Epithelial cell of prostate (primary cell): ENCODE measurements at regions not wholly inside any gene's neighbourhood (a gene's known extent, or its start where the extent isn't known, plus 50 kb on each side); places are given as distances from the start of the nearest gene placed in this dataset.
"Not testable (repeated sequence)": the region's sequence is repeated elsewhere in the genome, so short reads cannot be mapped to it uniquely, and the experiment has no call there.

Experiments used
- DNase-seq: peaks from one replicate; pipeline ENCODE4 v3.0.0-alpha.2; 2011; ENCODE audit warnings: low read depth, low spot score
- H3K27ac ChIP-seq: fragments of 450-650 bp; 2 replicates; pipeline ENCODE4 v1.5.1; 2017; ENCODE audit warnings: mild to moderate bottlenecking

DNA sequence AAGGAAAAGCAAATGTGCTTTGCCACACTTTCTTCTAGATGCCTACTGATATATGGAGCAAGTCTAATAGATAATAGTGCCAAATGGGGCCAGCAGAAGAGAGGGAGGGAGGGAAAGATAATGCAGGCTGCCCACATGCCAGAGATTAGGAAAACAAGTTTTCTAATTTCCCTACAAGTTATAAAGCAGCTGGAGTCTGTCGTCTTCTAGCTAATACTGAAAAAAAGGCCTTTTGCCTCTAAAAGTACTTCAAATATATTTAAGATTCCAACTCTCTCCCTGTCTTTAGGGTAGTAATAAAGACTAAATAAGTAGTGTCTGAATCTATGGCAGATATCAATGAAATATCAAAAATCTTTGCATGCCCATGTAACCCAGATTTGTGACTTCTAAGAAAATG, 632.0 kb upstream of the MIR17HG start:
- no peak overlapping the region for H3K27ac ChIP-seq
- DNase-seq, result no peak

DNA sequence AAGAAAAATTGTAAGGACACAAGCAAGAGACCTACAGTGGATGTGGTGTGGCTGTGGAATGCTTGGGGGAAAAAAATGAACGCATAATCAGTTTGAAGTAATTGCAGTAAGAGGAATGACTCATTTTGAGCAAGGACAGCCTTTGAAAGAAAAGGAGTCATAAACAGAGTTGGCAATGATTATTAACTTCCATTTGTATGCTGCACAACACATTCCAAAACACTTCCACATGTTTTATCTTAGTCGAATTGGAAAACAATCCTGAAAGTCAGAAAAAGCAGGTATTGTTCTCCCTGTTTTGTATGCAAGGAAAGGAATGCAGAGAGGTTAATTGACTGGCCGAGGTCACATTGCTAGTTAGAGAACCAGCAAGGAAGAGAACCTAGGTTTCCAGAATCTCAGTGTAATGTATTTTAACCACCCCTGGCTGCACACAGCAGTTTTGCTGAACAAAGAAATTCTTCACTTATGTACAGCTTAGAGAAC, 630.0 kb upstream of the MIR17HG start:
- no peak overlapping the region for H3K27ac ChIP-seq
- DNase-seq, result peak; percentile 26

DNA sequence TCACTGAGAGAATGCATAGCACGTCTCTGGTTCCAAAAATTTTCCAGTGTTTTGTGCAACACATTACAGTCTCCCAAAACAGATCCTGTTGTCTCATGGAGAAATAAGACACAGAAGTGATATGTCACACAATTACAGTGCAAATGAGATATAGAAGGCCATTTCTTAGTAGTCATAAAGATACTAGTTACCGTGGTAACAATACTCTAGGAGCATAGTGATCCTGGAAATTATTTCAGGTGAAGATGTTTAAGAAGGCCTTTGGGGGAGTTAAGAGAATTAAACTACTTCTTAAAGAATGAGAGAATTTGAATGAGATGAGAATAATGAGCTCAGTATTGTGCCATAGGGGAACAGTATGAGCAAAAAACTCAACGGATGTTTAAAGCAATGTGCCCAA, 628.0 kb upstream of the MIR17HG start:
- no peak overlapping the region for H3K27ac ChIP-seq
- no peak for DNase-seq

DNA sequence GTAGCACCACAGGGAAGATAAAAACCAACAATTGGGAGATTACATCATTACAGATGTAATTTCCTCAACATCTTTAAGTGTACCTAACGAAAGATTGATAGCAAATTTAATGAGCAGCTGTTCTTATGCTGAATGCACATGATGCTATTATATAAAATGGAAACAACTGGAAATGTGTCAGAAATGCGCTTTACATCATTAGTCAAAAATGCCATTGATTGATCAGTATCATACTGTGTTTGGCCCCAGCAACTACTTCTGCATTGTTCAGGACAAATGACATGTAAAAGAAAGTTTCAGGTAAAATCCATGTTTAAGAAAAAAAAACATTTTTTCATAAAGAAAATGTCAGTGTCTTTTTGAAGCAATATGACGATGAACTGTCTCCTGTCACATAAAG, 625.5 kb upstream of the MIR17HG start:
- DNase-seq, result no peak
- no peak overlapping the region for H3K27ac ChIP-seq

DNA sequence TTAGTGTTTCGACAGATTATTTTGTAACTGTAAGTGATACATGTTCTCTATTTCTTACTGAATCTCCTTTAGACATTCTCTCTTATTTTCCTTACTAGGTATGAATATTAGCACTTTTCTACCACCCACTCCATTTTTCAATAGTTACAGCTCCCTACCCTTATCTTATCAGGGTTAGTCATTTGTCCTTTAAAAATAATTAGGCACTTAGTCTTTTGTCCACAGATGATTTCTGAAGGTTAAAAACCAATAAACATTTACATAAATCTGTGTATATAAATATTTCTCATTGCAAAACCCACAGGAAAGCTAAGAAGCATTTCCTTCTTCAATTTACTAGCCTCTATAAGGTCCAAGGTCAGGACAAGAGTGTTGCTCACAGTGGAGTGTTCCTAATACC, 624.1 kb upstream of the MIR17HG start:
- no peak overlapping the region for H3K27ac ChIP-seq
- no peak for DNase-seq

DNA sequence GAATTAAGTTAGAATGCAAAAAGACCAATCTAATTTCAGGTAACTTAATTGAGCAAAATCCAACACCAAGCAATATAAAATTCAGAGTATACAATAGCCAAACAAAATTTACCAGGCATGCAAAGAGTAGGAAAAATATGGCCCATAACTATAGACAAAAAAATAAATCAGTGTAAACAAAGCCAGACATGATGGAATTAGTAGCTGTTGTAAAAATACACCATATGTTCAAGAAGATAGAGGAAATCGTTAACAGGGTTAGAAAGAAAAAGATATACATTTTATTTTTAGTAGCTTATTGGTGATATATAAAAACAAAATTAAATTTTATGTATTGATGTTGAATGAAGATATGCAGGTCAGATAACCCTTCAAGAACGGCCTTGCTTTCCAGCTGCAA, 621.1 kb upstream of the MIR17HG start:
- no peak overlapping the region for H3K27ac ChIP-seq
- no peak for DNase-seq

DNA sequence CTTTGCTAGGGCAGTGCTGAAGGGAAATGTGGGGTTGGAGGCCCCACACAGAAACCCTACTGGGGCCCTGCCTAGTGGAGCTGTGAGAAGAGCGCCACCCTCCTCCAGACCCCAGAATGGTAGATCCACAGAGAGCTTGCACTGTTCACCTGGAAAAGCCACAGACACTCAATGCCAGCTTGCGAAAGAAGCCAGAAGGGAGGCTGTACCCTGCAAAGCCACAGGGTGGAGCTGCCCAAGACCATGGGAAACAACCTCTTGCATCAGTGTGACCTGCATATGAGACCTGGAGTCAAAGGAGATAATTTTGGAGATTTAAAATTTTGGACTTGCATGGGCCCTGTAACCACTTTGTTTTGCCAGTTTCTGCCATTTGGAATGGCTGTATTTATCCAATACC, 615.4 kb upstream of the MIR17HG start:
- DNase-seq, result no peak

DNA sequence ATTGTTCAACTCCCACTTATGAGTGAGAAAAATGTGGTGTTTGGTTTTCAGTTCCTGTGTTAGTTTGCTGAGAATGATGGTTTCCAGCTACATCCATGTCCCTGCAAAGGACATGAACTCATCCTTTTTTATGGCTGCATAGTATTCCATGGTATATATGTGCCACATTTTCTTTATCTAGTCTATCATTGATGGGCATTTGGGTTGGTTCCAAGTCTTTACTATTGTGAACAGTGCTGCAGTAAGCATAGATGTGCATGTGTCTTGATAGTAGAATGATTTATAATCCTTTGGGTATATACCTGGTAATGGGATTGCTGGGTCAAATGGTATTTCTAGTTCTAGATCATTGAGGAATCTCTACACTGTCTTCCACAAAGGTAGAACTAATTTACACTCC, 613.0 kb upstream of the MIR17HG start:
- not testable (repeated sequence) for H3K27ac ChIP-seq, DNase-seq

More for the DNA sequence above, 615.4 kb upstream of the MIR17HG start:
- H3K27ac ChIP-seq, result no peak overlapping the region

DNA sequence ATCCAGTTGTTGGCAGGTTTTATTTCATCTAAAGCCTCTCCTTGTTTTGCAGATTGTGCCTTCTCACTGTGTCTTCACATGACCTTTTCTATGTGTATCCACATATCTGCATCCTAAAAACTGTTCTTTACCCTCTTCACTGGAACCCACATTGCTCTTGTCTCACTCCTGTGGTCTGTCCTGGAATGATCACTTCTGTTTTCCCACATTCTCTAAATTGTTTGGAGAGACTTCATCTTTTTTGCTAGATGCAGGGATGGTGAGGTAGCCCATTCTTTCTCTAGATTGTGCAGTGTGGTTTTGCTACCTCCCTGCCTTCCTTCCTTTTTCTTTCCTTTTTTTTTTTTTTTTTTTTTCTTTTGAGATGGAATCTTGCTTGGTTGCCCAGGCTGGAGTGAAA, 608.6 kb upstream of the MIR17HG start:
- H3K27ac ChIP-seq, result no peak overlapping the region
- no peak for DNase-seq

DNA sequence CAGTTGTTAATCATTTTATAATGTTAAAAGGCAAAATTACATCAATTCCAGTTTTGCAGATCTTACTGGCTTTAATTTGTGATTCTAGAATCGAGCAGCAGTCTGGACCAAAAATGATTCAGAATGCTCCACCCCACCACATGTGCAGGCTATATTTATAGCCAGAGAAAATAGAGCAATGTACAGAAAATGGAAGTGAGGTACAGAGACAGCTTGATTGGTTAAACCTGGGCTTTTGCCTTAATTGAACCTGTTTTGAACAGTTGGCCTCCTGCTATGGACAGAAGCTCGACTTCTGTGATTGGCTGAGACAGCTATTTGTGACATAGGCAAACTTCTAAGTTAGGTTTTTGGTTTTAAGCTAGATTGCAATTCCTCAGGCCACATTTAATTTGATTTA, 607.4 kb upstream of the MIR17HG start:
- no peak overlapping the region for H3K27ac ChIP-seq
- DNase-seq, result no peak

DNA sequence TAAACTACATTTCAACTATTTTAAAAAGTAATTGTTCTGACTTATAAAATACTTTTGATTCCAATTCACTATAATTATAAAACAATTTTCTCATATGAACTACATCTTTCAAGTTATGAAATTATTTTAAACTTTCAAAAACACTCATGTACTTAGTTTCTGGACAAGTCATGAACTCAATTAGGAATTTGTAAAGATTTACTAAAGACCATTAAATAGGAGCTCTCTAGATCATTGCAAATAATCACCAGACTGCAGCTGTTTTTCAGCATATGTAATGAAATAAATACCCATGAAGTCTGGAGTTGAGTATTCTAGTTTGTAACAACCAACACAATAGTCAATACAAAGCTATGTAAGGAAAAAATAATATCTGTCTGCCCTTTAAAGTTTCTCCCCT, 605.1 kb upstream of the MIR17HG start:
- no peak for DNase-seq
- H3K27ac ChIP-seq, result no peak overlapping the region

DNA sequence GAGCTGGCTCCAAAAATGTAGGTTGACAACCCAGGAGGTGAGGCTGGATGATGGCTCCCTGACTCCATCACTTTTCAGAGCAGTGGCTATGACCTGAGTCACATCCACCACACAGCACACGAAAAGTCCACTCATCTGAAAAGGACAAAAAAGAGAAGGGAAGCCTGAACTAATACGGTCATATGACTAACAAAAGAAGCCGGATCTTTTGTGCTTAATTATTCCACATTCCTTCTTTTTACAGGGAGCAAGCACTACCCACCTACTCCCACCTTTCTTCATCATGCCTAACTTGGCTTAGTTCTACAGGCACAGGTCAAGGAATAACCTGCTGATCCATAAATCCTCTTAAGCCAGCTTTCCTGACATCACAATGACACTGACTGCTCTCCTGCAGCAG, 601.3 kb upstream of the MIR17HG start:
- no peak for DNase-seq
- no peak overlapping the region for H3K27ac ChIP-seq

DNA sequence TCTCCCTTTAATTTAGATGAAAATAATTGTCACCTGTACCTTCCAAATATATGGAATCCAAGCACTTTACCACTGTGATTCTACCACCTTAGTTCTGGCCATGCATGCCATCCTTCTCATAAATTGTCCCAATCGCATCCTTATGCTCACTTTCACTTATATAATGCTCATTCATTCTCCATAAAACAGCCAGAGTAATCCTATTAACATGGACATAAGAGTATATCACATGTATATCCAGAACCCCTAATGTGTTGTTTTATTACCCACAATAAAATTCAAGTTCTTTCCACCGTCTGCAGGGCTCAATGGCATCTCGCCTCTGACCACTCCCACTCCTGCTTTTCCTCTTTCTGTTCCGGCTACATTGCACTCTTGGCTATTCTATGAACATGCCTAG, 597.5 kb upstream of the MIR17HG start:
- no peak for DNase-seq
- H3K27ac ChIP-seq, result no peak overlapping the region

DNA sequence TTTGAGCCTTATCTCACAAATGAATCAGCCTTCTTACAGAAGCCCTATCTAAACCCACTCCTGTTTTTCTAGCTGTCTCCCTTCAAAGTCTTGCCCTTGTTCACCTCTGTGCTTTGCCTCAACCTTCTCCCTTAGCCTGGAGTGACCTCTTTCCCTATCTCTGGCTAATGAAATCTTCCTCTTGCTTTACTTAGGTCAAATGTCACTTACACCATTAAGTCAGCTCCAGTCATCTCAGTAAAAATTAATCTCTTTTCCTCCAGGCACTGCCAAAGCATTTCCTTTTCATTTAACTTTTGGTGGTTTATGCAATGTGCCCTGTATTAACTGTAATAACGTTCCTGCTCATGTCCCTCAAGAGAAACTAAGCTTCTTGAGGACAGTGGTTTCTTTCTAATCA, 596.5 kb upstream of the MIR17HG start:
- no peak overlapping the region for H3K27ac ChIP-seq
- DNase-seq, result no peak

DNA sequence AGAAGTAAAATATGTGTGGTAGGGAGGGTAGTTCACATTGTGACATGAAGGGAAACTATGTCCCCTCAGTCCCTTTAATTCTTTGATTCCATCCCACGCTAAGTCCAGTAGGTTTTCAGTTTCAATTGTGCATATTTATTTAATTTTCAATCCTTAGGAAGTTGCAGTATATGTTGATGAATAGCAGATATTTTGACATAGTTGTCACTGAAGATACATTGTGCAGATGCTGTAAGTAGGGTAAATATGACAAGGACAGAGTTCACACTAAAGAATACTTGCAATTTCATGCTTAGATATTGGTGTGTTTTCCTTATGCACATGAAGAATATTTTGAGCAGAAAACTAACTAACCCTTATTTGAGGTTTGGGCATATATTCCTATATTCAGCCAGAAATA, 595.4 kb upstream of the MIR17HG start:
- no peak for DNase-seq
- H3K27ac ChIP-seq, result no peak overlapping the region

DNA sequence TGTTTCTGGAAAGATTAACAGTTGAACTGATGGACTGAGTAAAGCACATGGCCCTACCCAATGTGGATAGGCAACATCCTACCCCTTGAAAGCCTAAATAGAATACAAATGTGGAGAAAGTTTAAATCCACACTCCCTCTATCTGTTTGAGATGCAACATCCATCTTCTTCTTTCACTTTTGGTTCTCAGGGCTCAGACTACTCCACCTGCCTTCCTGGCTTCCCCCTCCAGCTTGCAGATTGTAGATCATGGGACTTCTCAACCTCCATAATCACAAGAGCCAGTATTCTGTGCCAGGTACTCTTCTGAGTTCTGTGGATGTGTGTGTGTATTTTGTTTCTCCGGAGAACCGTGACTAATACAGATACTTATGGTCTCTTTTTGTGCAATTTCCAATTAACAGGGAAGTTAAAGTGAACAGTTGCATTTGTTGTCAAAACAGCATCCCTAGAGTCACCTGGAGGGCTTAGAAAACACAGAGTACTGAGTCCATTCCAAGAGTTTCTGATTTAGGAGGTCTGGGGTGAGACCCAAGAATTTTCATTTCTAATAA, 590.3 kb upstream of the MIR17HG start:
- DNase-seq, result no peak
- no peak overlapping the region for H3K27ac ChIP-seq

DNA sequence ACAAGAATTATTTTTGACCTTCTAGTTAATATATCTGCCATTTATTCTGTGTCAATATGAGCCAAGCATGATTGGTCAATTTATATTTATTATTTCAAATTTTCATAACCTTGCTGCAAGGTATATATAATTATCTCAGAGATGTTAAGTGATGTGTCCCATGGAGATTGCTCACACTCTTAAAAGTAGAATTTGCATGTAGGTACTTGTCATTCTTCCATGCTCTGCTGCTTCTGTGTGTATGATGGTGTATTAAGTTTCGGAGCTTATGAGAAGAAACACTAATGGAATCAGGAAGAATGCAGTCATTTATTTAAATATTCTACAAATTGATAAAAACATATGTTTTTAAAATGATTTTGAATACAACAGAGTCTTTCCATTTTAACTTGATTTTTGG, 586.8 kb upstream of the MIR17HG start:
- H3K27ac ChIP-seq, result no peak overlapping the region
- DNase-seq, result peak; percentile 43

DNA sequence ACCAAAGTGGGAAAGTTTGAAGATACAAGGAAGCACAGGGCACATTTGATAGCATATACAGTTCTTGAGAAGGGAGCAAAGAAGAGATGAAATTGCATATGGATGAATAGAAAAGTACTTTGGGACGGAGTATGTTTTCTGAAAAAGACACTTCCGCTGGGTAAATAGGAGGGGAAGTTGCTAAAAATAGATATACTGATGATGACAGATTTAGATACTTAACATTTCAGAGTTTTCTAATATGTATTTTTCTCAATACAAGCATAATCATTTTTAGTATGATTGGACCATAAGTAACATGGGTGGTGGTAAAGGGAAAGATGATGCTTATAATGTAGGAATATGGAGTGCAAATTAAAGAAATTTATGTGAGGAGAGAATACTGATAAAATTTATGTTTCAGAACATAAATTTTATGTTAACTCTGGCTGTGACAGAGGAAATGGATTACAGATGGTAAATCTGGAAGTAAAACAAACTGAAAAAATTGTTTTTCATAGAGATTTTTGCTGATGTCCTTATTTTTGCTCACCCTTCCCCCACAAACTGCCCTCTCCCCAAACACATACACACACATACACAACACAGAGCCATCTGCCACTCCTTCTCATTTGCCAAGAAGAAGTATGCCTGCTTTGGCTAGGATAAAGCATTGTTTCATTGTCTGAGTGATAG, 583.9 kb upstream of the MIR17HG start:
- no peak for DNase-seq

DNA sequence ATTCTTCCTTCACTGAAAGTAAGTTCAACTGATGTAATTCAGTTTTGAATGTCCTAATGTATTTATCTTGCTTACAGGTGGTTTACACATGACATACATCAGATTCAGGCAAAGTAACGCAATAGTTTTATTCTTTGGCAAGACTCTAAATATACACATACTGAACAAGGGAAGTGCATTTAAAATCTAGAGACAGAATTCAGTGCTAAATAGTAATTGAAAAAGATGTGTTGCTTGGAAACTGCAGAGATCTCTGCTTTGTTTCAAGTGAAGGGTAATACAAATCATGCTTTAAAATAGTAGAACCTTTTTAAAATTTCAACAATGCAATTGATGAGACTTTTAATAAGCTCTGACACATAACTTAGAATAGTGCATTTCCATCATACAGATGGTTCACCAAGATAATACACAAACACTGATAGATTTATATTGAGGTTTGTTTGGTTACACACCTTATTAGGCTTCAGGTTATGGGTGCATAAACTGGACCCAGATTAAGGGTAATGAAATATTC, 581.0 kb upstream of the MIR17HG start:
- no peak for DNase-seq
- H3K27ac ChIP-seq, result no peak overlapping the region

More for the DNA sequence above, 583.9 kb upstream of the MIR17HG start:
- H3K27ac ChIP-seq, result no peak overlapping the region

DNA sequence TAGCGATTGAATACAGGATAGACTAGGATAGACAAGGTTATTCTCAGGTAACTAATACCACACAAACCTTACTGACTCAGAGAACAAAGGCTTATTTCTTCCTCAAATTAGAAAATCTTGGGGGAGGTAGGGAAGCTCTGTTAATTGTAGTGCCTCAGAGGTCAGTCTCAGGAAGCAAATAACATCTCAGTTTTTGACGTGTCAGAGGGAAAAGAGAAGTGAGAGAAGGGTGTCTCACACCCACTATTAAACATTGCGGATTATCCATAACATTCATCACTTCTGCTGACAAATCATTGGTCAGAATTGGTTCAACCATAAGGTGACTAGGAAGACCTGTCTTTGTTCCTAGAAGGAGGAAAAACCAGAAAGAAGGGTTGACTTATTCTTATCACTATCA, 579.4 kb upstream of the MIR17HG start:
- no peak for DNase-seq
- H3K27ac ChIP-seq, result no peak overlapping the region

DNA sequence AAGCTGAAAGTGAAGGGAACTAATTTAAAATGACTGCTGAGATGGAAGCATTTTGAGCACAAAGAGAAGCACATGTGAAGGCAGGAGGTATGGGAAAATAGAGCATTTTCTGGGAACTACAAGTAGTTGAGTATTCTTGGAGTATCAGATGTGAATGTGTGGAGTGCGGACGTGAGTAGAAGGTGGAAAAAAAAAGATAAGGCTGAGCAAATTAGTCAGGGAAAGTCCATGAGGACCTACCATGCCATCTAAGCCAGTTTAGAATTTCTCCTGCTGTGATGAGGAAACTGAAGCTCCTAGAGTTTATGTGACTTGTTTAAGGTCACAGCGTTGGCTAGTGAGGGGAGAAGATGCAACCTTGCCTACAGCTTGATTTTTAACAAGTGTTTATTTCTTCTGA, 578.1 kb upstream of the MIR17HG start:
- H3K27ac ChIP-seq, result no peak overlapping the region

DNA sequence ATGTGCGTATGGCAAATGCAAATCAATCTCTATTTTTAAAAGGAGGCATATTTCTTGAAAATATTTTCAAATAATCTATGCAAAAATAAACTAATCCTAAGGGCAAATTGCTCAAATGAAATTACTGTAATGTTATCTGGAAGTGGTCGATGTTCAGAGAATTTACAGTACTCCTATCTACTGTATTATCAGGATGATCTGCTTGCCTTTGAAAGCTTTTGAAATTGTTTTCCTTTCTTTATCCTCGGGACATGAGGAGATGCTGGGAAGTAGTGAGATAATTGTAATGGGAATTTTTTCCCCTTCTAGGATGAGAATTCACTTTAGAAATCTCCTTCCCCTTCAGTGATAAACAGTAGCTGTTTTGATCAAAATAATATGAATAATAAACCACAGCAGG, 577.2 kb upstream of the MIR17HG start:
- DNase-seq, result no peak
- no peak overlapping the region for H3K27ac ChIP-seq

More for the DNA sequence above, 578.1 kb upstream of the MIR17HG start:
- no peak for DNase-seq
